Ovary (tissue), 3 donors: ENCODE measurements at regions not wholly inside any gene's neighbourhood (a gene's known extent, or its start where the extent isn't known, plus 50 kb on each side); places are given as distances from the start of the nearest gene placed in this dataset.

Source experiments
- CTCF ChIP-seq, 3 donors: fragments of 450-650 bp in 2 of 3; fragments of 200-600 bp in 1 of 3; IDR thresholded peaks; one replicate each; pipeline versions ENCODE4 v1.5.1 to v1.8.0; 2016 to 2022; ENCODE audit warnings: antibody characterized with exemption in 3 of 3, mild to moderate bottlenecking in 1 of 3
- POLR2A ChIP-seq: fragments of 450-650 bp; IDR thresholded peaks from one replicate; pipeline ENCODE4 v1.6.1; 2017; ENCODE audit warnings: antibody characterized with exemption, mild to moderate bottlenecking, moderate library complexity
- donor health status: DM: no; HTN: no; CAD: no.

- no peak for TF ChIP-seq POLR2A
- no peak for TF ChIP-seq CTCF (IDR thresholded peaks at IDR 0.05)
Observed at GRCh38 chr2:6748406-6749067, 117.2 kb downstream of the CMPK2 start.
